Activated T-cell treated with anti-CD3 and anti-CD28 coated beads for 24 hours (primary cell): ENCODE measurements at regions not wholly inside any gene's neighbourhood (a gene's known extent, or its start where the extent isn't known, plus 50 kb on each side); places are given as distances from the start of the nearest gene placed in this dataset.

Source experiments
- DNase-seq: peaks from one replicate; pipeline ENCODE4 v3.0.0-alpha.2; 2020; ENCODE audit warnings: low read depth

GRCh38 chr22:48794906-48795305 is 1032.8 kb downstream of the BRD1 start:
- DNase-seq: no peak

GRCh38 chr22:48793949-48794348 is 1033.7 kb downstream of the BRD1 start:
- no peak for DNase-seq

- DNase-seq: no peak
These were observed 1041.0 kb downstream of the BRD1 start for GRCh38 chr22:48786679-48786996.

- no peak for DNase-seq
These were observed 1041.6 kb downstream of the BRD1 start for GRCh38 chr22:48785792-48786678.

GRCh38 chr22:48784701-48785503 is 1042.8 kb downstream of the BRD1 start:
- no peak for DNase-seq

GRCh38 chr22:48783821-48784266 is 1043.8 kb downstream of the BRD1 start:
- DNase-seq: no peak

GRCh38 chr22:48782811-48783511 is 1044.7 kb downstream of the BRD1 start:
- no peak for DNase-seq

GRCh38 chr22:48782326-48782725 is 1045.3 kb downstream of the BRD1 start:
- no peak for DNase-seq

GRCh38 chr22:48781868-48782267 is 1045.8 kb downstream of the BRD1 start:
- DNase-seq: no peak

GRCh38 chr22:48781391-48781790 is 1046.3 kb downstream of the BRD1 start:
- DNase-seq: no peak

GRCh38 chr22:48780597-48781277 is 1046.9 kb downstream of the BRD1 start:
- no peak for DNase-seq

- no peak for DNase-seq
These were observed 1047.7 kb downstream of the BRD1 start for GRCh38 chr22:48779661-48780596.

- no peak for DNase-seq
These were observed 1048.4 kb downstream of the BRD1 start for GRCh38 chr22:48779211-48779643.

GRCh38 chr22:48778308-48779195 is 1049.1 kb downstream of the BRD1 start:
- DNase-seq: no peak

- DNase-seq: no peak
These were observed 1055.3 kb downstream of the BRD1 start for GRCh38 chr22:48772286-48772907.

GRCh38 chr22:48765595-48765994 is 1062.1 kb downstream of the BRD1 start:
- DNase-seq: no peak

GRCh38 chr22:48761546-48761945 is 1066.1 kb downstream of the BRD1 start:
- DNase-seq: no peak

- no peak for DNase-seq
These were observed 1066.9 kb downstream of the BRD1 start for GRCh38 chr22:48760481-48761390.
